Ectodermal cell (in vitro differentiated cells): ENCODE measurements at regions not wholly inside any gene's neighbourhood (a gene's known extent, or its start where the extent isn't known, plus 50 kb on each side); places are given as distances from the start of the nearest gene placed in this dataset.

Source experiments
- H3K27ac ChIP-seq: 2 replicates; pipeline ENCODE4 v1.7.0; 2013; ENCODE audit warnings: mild to moderate bottlenecking, low read depth, low read length; ENCODE audit not compliant: insufficient read depth, poor library complexity, severe bottlenecking
- H3K27me3 ChIP-seq: 2 replicates; pipeline ENCODE4 v1.7.0; 2013; ENCODE audit warnings: mild to moderate bottlenecking, low read length; ENCODE audit not compliant: insufficient read depth, control insufficient read depth, poor library complexity, severe bottlenecking
- H3K36me3 ChIP-seq: one replicate; pipeline ENCODE4 v1.7.0; 2013; ENCODE audit warnings: low read length; ENCODE audit not compliant: control insufficient read depth, insufficient read depth
- H3K4me1 ChIP-seq: one replicate; pipeline ENCODE4 v1.7.0; 2013; ENCODE audit warnings: low read length; ENCODE audit not compliant: control insufficient read depth, insufficient read depth
- H3K4me3 ChIP-seq: 2 replicates; pipeline ENCODE4 v1.7.0; 2013; ENCODE audit warnings: low read depth, low read length, control low read depth; ENCODE audit not compliant: insufficient read depth
- H3K9me3 ChIP-seq: 2 replicates; pipeline ENCODE4 v1.7.0; 2013; ENCODE audit warnings: mild to moderate bottlenecking, low read length, moderate library complexity; ENCODE audit not compliant: control insufficient read depth
- WGBS, 2 experiments: methylation state at CpG; one replicate each; pipeline ENCODE4 v1.1.7; 2013; ENCODE audit warnings: missing lambda C conversion rate in 2 of 2; 5-methylcytosine and 5-hydroxymethylcytosine counted together

- no peaks in the 10 kb centered on the region for H3K4me1 ChIP-seq
- H3K4me3 ChIP-seq, result no peak overlapping the region
- H3K27me3 ChIP-seq, result no peaks in the 10 kb centered on the region
- WGBS, 2 experiments, result 50% methylated on average over 2 of the region's 2 CpGs; no CpG with 5 or more reads in 1 of the 2 experiments
- H3K9me3 ChIP-seq, result no peaks in the 10 kb centered on the region
- no peaks in the 10 kb centered on the region for H3K36me3 ChIP-seq
- H3K27ac ChIP-seq, result no peak overlapping the region
Observed at GRCh38 chr14:85087201-85087600, 442.7 kb upstream of the FLRT2 start.

- 92 to 94% methylated on average over 2 of the region's 2 CpGs for WGBS, 2 experiments
- H3K4me3 ChIP-seq, result no peak overlapping the region
- no peak overlapping the region for H3K27ac ChIP-seq
- no peaks in the 10 kb centered on the region for H3K36me3 ChIP-seq
- no peaks in the 10 kb centered on the region for H3K9me3 ChIP-seq
- H3K4me1 ChIP-seq, result no peaks in the 10 kb centered on the region
- H3K27me3 ChIP-seq, result no peaks in the 10 kb centered on the region
Observed at GRCh38 chr14:85088192-85088591, 441.8 kb upstream of the FLRT2 start.

GRCh38 chr14:85090681-85091080 is 439.3 kb upstream of the FLRT2 start:
- Histone ChIP-seq H3K36me3 (no peaks in the 10 kb centered on the region), H3K4me3 (no peak overlapping the region), H3K27me3 (no peaks in the 10 kb centered on the region), H3K4me1 (no peaks in the 10 kb centered on the region), H3K27ac (no peak overlapping the region), H3K9me3 (no peaks in the 10 kb centered on the region)
- WGBS, 2 experiments, result 85 to 100% methylated on average over 2 of the region's 2 CpGs

GRCh38 chr14:85093631-85094330 is 436.2 kb upstream of the FLRT2 start:
- no peaks in the 10 kb centered on the region for H3K4me1 ChIP-seq
- WGBS, 2 experiments, result 90 to 92% methylated on average over 5 of the region's 5 CpGs
- H3K9me3 ChIP-seq, result no peaks in the 10 kb centered on the region
- H3K27me3 ChIP-seq, result no peaks in the 10 kb centered on the region
- no peaks in the 10 kb centered on the region for H3K36me3 ChIP-seq
- no peak overlapping the region for H3K4me3 ChIP-seq
- H3K27ac ChIP-seq, result no peak overlapping the region

- no peaks in the 10 kb centered on the region for H3K9me3 ChIP-seq
- WGBS, 2 experiments, result 67 to 100% methylated on average over 1 of the region's 1 CpG
- H3K27ac ChIP-seq, result no peak overlapping the region
Observed at GRCh38 chr14:85102591-85102990, 427.4 kb upstream of the FLRT2 start.

GRCh38 chr14:85106506-85106905 is 423.4 kb upstream of the FLRT2 start:
- WGBS, 2 experiments, result 98% methylated on average over 2 of the region's 2 CpGs
- no peaks in the 10 kb centered on the region for H3K36me3 ChIP-seq
- H3K4me1 ChIP-seq, result no peaks in the 10 kb centered on the region
- H3K9me3 ChIP-seq, result no peaks in the 10 kb centered on the region
- no peaks in the 10 kb centered on the region for H3K27me3 ChIP-seq
- H3K27ac ChIP-seq, result no peak overlapping the region
- H3K4me3 ChIP-seq, result no peak overlapping the region

More at GRCh38 chr14:85102591-85102990, 427.4 kb upstream of the FLRT2 start:
- Histone ChIP-seq H3K27me3 (no peaks in the 10 kb centered on the region), H3K4me3 (no peak overlapping the region), H3K36me3 (no peaks in the 10 kb centered on the region), H3K4me1 (no peaks in the 10 kb centered on the region)

GRCh38 chr14:85112762-85113161 is 417.2 kb upstream of the FLRT2 start:
- Histone ChIP-seq H3K27me3 (no peaks in the 10 kb centered on the region), H3K9me3 (no peaks in the 10 kb centered on the region), H3K27ac (no peak overlapping the region), H3K4me3 (no peak overlapping the region), H3K36me3 (no peaks in the 10 kb centered on the region), H3K4me1 (no peaks in the 10 kb centered on the region)
- WGBS, 2 experiments, result 93% methylated on average over 2 of the region's 2 CpGs

GRCh38 chr14:85115921-85116320 is 414.0 kb upstream of the FLRT2 start:
- H3K27me3 ChIP-seq, result no peaks in the 10 kb centered on the region
- no peaks in the 10 kb centered on the region for H3K4me1 ChIP-seq
- 82 to 100% methylated on average over 1 of the region's 1 CpG for WGBS, 2 experiments
- no peaks in the 10 kb centered on the region for H3K36me3 ChIP-seq
- H3K27ac ChIP-seq, result no peak overlapping the region
- no peaks in the 10 kb centered on the region for H3K9me3 ChIP-seq
- no peak overlapping the region for H3K4me3 ChIP-seq

- Histone ChIP-seq H3K4me1 (no peaks in the 10 kb centered on the region), H3K9me3 (no peaks in the 10 kb centered on the region), H3K27me3 (no peaks in the 10 kb centered on the region), H3K36me3 (no peaks in the 10 kb centered on the region), H3K27ac (no peak overlapping the region), H3K4me3 (no peak overlapping the region)
- 76 to 83% methylated on average over 4 to 5 of the region's 5 CpGs for WGBS, 2 experiments
Observed at GRCh38 chr14:85118274-85118673, 411.7 kb upstream of the FLRT2 start.

- Histone ChIP-seq H3K27ac (no peak overlapping the region), H3K4me1 (no peaks in the 10 kb centered on the region), H3K9me3 (no peaks in the 10 kb centered on the region), H3K27me3 (no peaks in the 10 kb centered on the region), H3K4me3 (no peak overlapping the region), H3K36me3 (no peaks in the 10 kb centered on the region)
Observed at GRCh38 chr14:85122690-85123089, 407.3 kb upstream of the FLRT2 start.

GRCh38 chr14:85123755-85124154 is 406.2 kb upstream of the FLRT2 start:
- Histone ChIP-seq H3K4me1 (no peaks in the 10 kb centered on the region), H3K27me3 (no peaks in the 10 kb centered on the region), H3K9me3 (no peaks in the 10 kb centered on the region), H3K27ac (no peak overlapping the region), H3K4me3 (no peak overlapping the region), H3K36me3 (no peaks in the 10 kb centered on the region)
- WGBS, 2 experiments, result 100% methylated on average over 1 of the region's 2 CpGs
